Ovary (tissue), 3 donors: ENCODE measurements at regions not wholly inside any gene's neighbourhood (a gene's known extent, or its start where the extent isn't known, plus 50 kb on each side); places are given as distances from the start of the nearest gene placed in this dataset.

Experiments used
- CTCF ChIP-seq, 3 donors: fragments of 450-650 bp in 2 of 3; fragments of 200-600 bp in 1 of 3; IDR thresholded peaks; one replicate each; pipeline versions ENCODE4 v1.5.1 to v1.8.0; 2016 to 2022; ENCODE audit warnings: antibody characterized with exemption in 3 of 3, mild to moderate bottlenecking in 1 of 3
- EP300 ChIP-seq: sonication (generic); formaldehyde crosslinking; IDR thresholded peaks from one replicate; pipeline ENCODE4 v1.6.1; 2017; ENCODE audit warnings: antibody characterized with exemption
- POLR2A ChIP-seq: fragments of 450-650 bp; IDR thresholded peaks from one replicate; pipeline ENCODE4 v1.6.1; 2017; ENCODE audit warnings: antibody characterized with exemption, mild to moderate bottlenecking, moderate library complexity
- donor health status: DM: no; HTN: no; CAD: no.

DNA sequence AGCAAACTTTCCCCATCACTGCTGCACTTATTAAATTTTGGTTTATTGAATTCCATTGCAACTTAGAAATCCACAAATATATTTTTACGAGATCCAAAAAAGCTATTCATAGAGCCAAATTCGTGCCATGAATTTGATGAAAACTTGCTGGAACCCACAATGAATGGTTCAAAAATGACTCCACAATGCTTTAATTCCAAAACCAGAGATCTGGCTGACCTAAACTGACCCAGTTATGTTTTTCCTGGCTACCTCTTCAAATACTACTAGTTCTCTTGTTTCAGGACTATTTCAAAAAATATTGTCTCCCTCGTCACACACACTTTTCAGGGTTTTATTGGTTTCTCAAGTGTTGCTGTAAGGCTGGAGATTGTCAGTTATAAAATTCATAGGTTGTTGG lies 474.8 kb downstream of the PDGFC start:
- TF ChIP-seq EP300 (no peak), POLR2A (no peak), CTCF (IDR thresholded peaks at IDR 0.05) (no peak)
